GM18517 (cell line): ENCODE measurements at regions not wholly inside any gene's neighbourhood (a gene's known extent, or its start where the extent isn't known, plus 50 kb on each side); places are given as distances from the start of the nearest gene placed in this dataset.
A peak's percentile ranks its signal among the peaks of the same experiment; 100 is the strongest.

Experiments
- ATAC-seq: cut with Tn5 transposase; IDR thresholded peaks from one replicate; pipeline ENCODE4 v1.9.1; 2021; ENCODE audit warnings: mild to moderate bottlenecking, moderate library complexity; ENCODE audit not compliant: unreplicated experiment

GRCh38 chr4:130257271-130257670 lies 1161.3 kb downstream of the C4orf33 start:
- ATAC-seq: no peak

- no peak for ATAC-seq
These were observed 1170.9 kb downstream of the C4orf33 start for GRCh38 chr4:130266814-130267213.

GRCh38 chr4:130288576-130288975 lies 1192.6 kb downstream of the C4orf33 start:
- ATAC-seq: no peak

- ATAC-seq: no peak
These were observed 1197.7 kb downstream of the C4orf33 start for GRCh38 chr4:130293692-130294091.

- no peak for ATAC-seq
These were observed 1200.5 kb downstream of the C4orf33 start for GRCh38 chr4:130296448-130296847.

GRCh38 chr4:130306566-130306965 lies 1210.6 kb downstream of the C4orf33 start:
- no peak for ATAC-seq

GRCh38 chr4:130309221-130309620 lies 1213.3 kb downstream of the C4orf33 start:
- no peak for ATAC-seq

- no peak for ATAC-seq
These were observed 1226.5 kb downstream of the C4orf33 start for GRCh38 chr4:130322439-130322838.

- ATAC-seq: no peak
These were observed 1233.1 kb downstream of the C4orf33 start for GRCh38 chr4:130329036-130329435.

- ATAC-seq: no peak
These were observed 1237.3 kb downstream of the C4orf33 start for GRCh38 chr4:130333241-130333759.

- no peak for ATAC-seq
These were observed 1239.7 kb downstream of the C4orf33 start for GRCh38 chr4:130335417-130336194.

GRCh38 chr4:130336585-130337217 lies 1240.7 kb downstream of the C4orf33 start:
- ATAC-seq: peak; percentile 92

GRCh38 chr4:130338851-130339250 lies 1242.9 kb downstream of the C4orf33 start:
- no peak for ATAC-seq

GRCh38 chr4:130349745-130350144 lies 1253.8 kb downstream of the C4orf33 start:
- no peak for ATAC-seq

- ATAC-seq: no peak
These were observed 1260.9 kb downstream of the C4orf33 start for GRCh38 chr4:130356873-130357272.

GRCh38 chr4:130359542-130359941 lies 1263.6 kb downstream of the C4orf33 start:
- ATAC-seq: no peak

GRCh38 chr4:130361616-130362015 lies 1265.7 kb downstream of the C4orf33 start:
- no peak for ATAC-seq

GRCh38 chr4:130368668-130369067 lies 1272.7 kb downstream of the C4orf33 start:
- no peak for ATAC-seq

- no peak for ATAC-seq
These were observed 1297.3 kb downstream of the C4orf33 start for GRCh38 chr4:130393231-130393630.

GRCh38 chr4:130393642-130394041 lies 1297.7 kb downstream of the C4orf33 start:
- no peak for ATAC-seq

GRCh38 chr4:130395871-130396270 lies 1299.9 kb downstream of the C4orf33 start:
- ATAC-seq: no peak

- no peak for ATAC-seq
These were observed 1307.3 kb downstream of the C4orf33 start for GRCh38 chr4:130403221-130403620.
